ENCODE measurements at regions not wholly inside any gene's neighbourhood (a gene's known extent, or its start where the extent isn't known, plus 50 kb on each side); places are given as distances from the start of the nearest gene placed in this dataset.

- Histone ChIP-seq H3K36me3 (ENCODE audit: insufficient read depth) (no peaks in the 10 kb centered on the region), H4K20me1 (ENCODE audit: insufficient read depth) (no peaks in the 10 kb centered on the region), H3K4me3 (IDR thresholded peaks at IDR 0.05; ENCODE audit: insufficient read depth, low read depth, low read length) (no peak overlapping the region), H3K9ac (no peak overlapping the region), H3K4me2 (no peak overlapping the region), H3K4me1 (ENCODE audit: low read depth, poor library complexity, severe bottlenecking) (no peaks in the 10 kb centered on the region), H2AFZ (ENCODE audit: low read depth) (no peak overlapping the region), H3K27ac (no peak overlapping the region), H3K79me2 (ENCODE audit: insufficient read depth, low read depth) (no peaks in the 10 kb centered on the region), H3K27me3 (ENCODE audit: insufficient read depth, low read depth) (no peaks in the 10 kb centered on the region)
- no peak for TF ChIP-seq CTCF (conservative IDR thresholded peaks at IDR 0.05; ENCODE audit: low read depth, low read length)
These were observed 247.4 kb upstream of the RAB6C start for GRCh38 chr2:129731907-129732629.

GRCh38 chr2:129732630-129733026, 246.8 kb upstream of the RAB6C start:
- Histone ChIP-seq H3K27ac (no peak overlapping the region), H3K4me2 (no peak overlapping the region), H3K79me2 (ENCODE audit: insufficient read depth, low read depth) (no peaks in the 10 kb centered on the region), H2AFZ (ENCODE audit: low read depth) (no peak overlapping the region), H3K4me3 (IDR thresholded peaks at IDR 0.05; ENCODE audit: insufficient read depth, low read depth, low read length) (no peak overlapping the region), H4K20me1 (ENCODE audit: insufficient read depth) (no peaks in the 10 kb centered on the region), H3K27me3 (ENCODE audit: insufficient read depth, low read depth) (no peaks in the 10 kb centered on the region), H3K9ac (no peak overlapping the region), H3K36me3 (ENCODE audit: insufficient read depth) (no peaks in the 10 kb centered on the region), H3K4me1 (ENCODE audit: low read depth, poor library complexity, severe bottlenecking) (no peaks in the 10 kb centered on the region)
- no peak for TF ChIP-seq CTCF (conservative IDR thresholded peaks at IDR 0.05; ENCODE audit: low read depth, low read length)

- no peak overlapping the region for H3K4me3 ChIP-seq (IDR thresholded peaks at IDR 0.05; ENCODE audit: insufficient read depth, low read depth, low read length)
- H3K27me3 ChIP-seq (ENCODE audit: insufficient read depth, low read depth): no peaks in the 10 kb centered on the region
- H3K9ac ChIP-seq: no peak overlapping the region
- H4K20me1 ChIP-seq (ENCODE audit: insufficient read depth): no peaks in the 10 kb centered on the region
- no peak overlapping the region for H2AFZ ChIP-seq (ENCODE audit: low read depth)
- TF ChIP-seq CTCF (conservative IDR thresholded peaks at IDR 0.05; ENCODE audit: low read depth, low read length): no peak
- H3K79me2 ChIP-seq (ENCODE audit: insufficient read depth, low read depth): no peaks in the 10 kb centered on the region
- no peaks in the 10 kb centered on the region for H3K36me3 ChIP-seq (ENCODE audit: insufficient read depth)
- no peak overlapping the region for H3K4me2 ChIP-seq
- H3K27ac ChIP-seq: no peak overlapping the region
- H3K4me1 ChIP-seq (ENCODE audit: low read depth, poor library complexity, severe bottlenecking): no peaks in the 10 kb centered on the region
These were observed 246.4 kb upstream of the RAB6C start for GRCh38 chr2:129733041-129733440.

- no peaks in the 10 kb centered on the region for H3K4me1 ChIP-seq (ENCODE audit: low read depth, poor library complexity, severe bottlenecking)
- TF ChIP-seq CTCF (conservative IDR thresholded peaks at IDR 0.05; ENCODE audit: low read depth, low read length): no peak
- H3K27ac ChIP-seq: no peak overlapping the region
- H3K4me2 ChIP-seq: no peak overlapping the region
- no peak overlapping the region for H3K9ac ChIP-seq
- no peaks in the 10 kb centered on the region for H3K27me3 ChIP-seq (ENCODE audit: insufficient read depth, low read depth)
- H2AFZ ChIP-seq (ENCODE audit: low read depth): no peak overlapping the region
- H3K4me3 ChIP-seq (IDR thresholded peaks at IDR 0.05; ENCODE audit: insufficient read depth, low read depth, low read length): no peak overlapping the region
- no peaks in the 10 kb centered on the region for H4K20me1 ChIP-seq (ENCODE audit: insufficient read depth)
- H3K36me3 ChIP-seq (ENCODE audit: insufficient read depth): no peaks in the 10 kb centered on the region
- no peaks in the 10 kb centered on the region for H3K79me2 ChIP-seq (ENCODE audit: insufficient read depth, low read depth)
These were observed 245.9 kb upstream of the RAB6C start for GRCh38 chr2:129733579-129733978.

All from KMS-11 (cell line).